Neutrophil (primary cell): ENCODE measurements at regions not wholly inside any gene's neighbourhood (a gene's known extent, or its start where the extent isn't known, plus 50 kb on each side); places are given as distances from the start of the nearest gene placed in this dataset.
"Not testable (repeated sequence)": the region's sequence is repeated elsewhere in the genome, so short reads cannot be mapped to it uniquely, and the experiment has no call there.

ENCODE experiments used
- H3K27ac ChIP-seq: fragments of 200-600 bp; sonication (generic); 2 replicates; pipeline ENCODE4 v1.5.1; 2016; ENCODE audit warnings: mild to moderate bottlenecking, moderate library complexity
- H3K27me3 ChIP-seq: fragments of 200-600 bp; sonication (generic); 2 replicates; pipeline ENCODE4 v1.6.0; 2016; ENCODE audit warnings: mild to moderate bottlenecking
- H3K36me3 ChIP-seq: fragments of 200-600 bp; sonication (generic); 2 replicates; pipeline ENCODE4 v1.5.1; 2017
- H3K4me1 ChIP-seq, 2 experiments: fragments of 200-600 bp in 1 of 2; sonication (generic) in 1 of 2; 1 replicate in 1 of 2; 2 replicates in 1 of 2; pipeline versions ENCODE4 v1.5.1 to v1.6.1; 2013 to 2016; ENCODE audit warnings: low read depth in 1 of 2, low read length in 1 of 2, mild to moderate bottlenecking in 1 of 2, moderate library complexity in 1 of 2; ENCODE audit not compliant: control insufficient read depth in 1 of 2, insufficient read depth in 1 of 2
- H3K4me3 ChIP-seq, 2 experiments: fragments of 200-600 bp in 1 of 2; sonication (generic) in 1 of 2; 1 replicate in 1 of 2; 2 replicates in 1 of 2; pipeline ENCODE4 v1.5.1; 2013 to 2016; ENCODE audit warnings: low read depth in 1 of 2, low read length in 1 of 2, mild to moderate bottlenecking in 1 of 2, moderate library complexity in 1 of 2
- H3K9me3 ChIP-seq: fragments of 200-600 bp; sonication (generic); 2 replicates; pipeline ENCODE4 v1.5.1; 2016
- TF ChIP-seq, protein P1 (sequence below): fragments of 200-600 bp; sonication (generic); IDR thresholded peaks from 2 replicates; pipeline ENCODE4 v1.5.1; 2016; ENCODE audit warnings: antibody characterized with exemption

DNA sequence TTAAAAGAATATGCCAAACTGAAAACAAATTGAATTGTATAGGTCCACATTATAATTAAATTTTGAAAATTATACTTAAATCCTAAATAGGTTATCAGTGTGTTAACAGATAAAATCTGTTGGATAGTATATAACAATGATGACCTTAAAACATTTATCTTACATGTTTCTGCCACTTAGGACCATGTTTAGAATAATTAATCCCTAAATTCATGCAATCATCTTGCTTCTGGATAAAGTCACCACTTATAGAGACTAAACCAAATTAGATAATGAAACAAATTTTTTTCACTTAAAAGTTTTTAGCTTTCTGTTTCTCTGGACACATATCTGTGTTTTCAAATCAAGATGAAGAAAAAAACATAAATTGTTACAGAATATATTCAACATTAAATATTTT is 511.7 kb upstream of the MIR17HG start:
- Histone ChIP-seq H3K4me3 (no peak overlapping the region), H3K9me3 (no peaks in the 10 kb centered on the region), H3K4me1 (no peaks in the 10 kb centered on the region), H3K27me3 (no peaks in the 10 kb centered on the region), H3K36me3 (no peaks in the 10 kb centered on the region), H3K27ac (no peak overlapping the region)
- TF ChIP-seq, protein P1, sequence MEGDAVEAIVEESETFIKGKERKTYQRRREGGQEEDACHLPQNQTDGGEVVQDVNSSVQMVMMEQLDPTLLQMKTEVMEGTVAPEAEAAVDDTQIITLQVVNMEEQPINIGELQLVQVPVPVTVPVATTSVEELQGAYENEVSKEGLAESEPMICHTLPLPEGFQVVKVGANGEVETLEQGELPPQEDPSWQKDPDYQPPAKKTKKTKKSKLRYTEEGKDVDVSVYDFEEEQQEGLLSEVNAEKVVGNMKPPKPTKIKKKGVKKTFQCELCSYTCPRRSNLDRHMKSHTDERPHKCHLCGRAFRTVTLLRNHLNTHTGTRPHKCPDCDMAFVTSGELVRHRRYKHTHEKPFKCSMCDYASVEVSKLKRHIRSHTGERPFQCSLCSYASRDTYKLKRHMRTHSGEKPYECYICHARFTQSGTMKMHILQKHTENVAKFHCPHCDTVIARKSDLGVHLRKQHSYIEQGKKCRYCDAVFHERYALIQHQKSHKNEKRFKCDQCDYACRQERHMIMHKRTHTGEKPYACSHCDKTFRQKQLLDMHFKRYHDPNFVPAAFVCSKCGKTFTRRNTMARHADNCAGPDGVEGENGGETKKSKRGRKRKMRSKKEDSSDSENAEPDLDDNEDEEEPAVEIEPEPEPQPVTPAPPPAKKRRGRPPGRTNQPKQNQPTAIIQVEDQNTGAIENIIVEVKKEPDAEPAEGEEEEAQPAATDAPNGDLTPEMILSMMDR = no peak

DNA sequence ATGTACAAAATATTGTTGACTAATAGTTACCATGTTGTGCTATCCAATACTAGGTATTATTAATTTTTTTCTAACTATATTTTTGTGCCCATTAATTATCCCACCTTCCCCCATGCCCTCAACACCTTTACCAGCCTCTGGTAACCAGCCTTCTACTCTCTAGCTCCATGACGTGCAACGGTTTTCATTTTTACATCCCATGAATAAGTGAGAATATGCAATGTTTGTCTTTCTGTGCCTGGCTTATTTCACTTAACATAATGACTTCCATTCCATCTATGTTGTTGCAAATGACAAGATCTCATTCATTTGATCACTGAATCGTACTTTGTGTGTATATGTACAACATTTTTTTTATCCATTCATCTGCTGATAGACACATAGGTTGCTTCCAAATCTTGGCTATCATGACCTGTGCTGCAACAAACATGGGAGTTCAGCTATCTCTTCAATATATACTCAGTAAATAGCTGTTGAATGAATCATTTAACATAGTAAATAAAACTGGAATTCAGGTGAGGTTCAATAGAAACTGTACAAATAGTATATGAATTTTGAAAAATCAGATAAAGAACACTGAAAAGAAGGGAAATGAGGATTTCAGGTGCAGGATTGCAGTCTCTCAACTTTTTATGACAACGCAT is 509.0 kb upstream of the MIR17HG start:
- Histone ChIP-seq H3K4me3 (no peak overlapping the region), H3K27ac (no peak overlapping the region), H3K4me1 (no peaks in the 10 kb centered on the region), H3K9me3 (no peaks in the 10 kb centered on the region), H3K27me3 (no peaks in the 10 kb centered on the region), H3K36me3 (no peaks in the 10 kb centered on the region)
- TF ChIP-seq, protein P1 = no peak

DNA sequence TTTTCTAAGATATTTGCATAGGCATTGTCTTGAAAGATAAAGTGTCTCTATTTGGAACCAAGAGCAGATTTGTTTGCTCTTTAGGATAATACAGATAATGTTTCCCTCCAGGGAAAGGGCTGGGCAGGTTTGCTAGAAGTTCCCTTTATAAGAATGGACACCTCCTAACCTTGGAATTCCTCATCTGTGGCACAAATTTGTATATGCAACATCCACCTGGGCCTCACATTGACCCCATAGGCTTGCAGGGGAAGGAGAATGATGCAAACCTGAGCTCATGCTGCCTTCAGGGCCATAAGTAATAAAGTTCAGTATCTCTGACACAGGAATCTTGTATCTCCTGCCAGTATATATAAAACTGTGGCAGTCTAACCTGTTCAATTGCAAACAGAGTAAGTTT is 508.4 kb upstream of the MIR17HG start:
- Histone ChIP-seq H3K4me3 (no peak overlapping the region), H3K27me3 (no peaks in the 10 kb centered on the region), H3K9me3 (no peaks in the 10 kb centered on the region), H3K27ac (no peak overlapping the region), H3K36me3 (no peaks in the 10 kb centered on the region), H3K4me1 (no peaks in the 10 kb centered on the region)
- TF ChIP-seq, protein P1 = no peak

DNA sequence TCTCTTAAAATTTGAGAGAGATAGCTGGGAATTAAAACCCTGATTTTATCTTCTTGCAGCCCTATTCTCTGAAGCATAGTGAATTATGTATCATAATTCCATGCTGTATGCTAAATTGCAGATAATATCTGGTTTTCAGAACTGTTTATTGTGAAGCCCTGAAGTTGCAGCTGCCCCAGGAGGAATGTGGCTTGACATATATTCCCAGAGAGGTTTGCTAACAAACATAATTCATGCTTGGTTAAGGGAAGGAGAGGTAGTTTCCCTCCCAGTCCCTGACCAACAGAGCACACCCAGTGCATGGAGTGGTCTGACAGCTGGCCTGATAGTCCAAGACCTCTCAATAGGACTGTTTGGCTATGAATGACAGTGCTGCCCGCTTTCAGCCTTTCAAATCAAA is 500.6 kb upstream of the MIR17HG start:
- no peak overlapping the region for H3K4me3 ChIP-seq
- H3K9me3 ChIP-seq = no peaks in the 10 kb centered on the region
- H3K36me3 ChIP-seq = no peaks in the 10 kb centered on the region
- H3K4me1 ChIP-seq = no peaks in the 10 kb centered on the region
- no peak overlapping the region for H3K27ac ChIP-seq
- TF ChIP-seq, protein P1 = no peak
- no peaks in the 10 kb centered on the region for H3K27me3 ChIP-seq

DNA sequence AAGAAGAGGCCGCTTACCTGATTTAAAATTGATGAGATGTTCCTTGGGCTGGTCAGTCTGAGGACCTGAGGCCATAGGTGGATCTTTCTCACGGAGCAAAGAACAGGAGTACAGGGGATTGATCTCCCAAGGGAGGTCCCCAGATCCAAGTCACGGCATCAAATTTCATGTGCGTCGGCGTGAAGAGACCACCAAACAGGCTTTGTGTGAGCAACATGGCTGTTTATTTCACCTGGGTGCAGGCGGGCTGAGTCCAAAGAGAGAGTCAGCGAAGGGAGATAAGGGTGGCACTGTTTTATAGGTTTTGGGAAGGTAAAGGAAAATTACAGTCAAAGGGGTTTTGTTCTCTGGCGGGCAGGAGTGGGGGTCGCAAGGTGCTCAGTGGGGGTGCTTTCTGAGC is 493.8 kb upstream of the MIR17HG start:
- H3K27ac ChIP-seq, H3K27me3 ChIP-seq, H3K4me1 ChIP-seq, H3K9me3 ChIP-seq, H3K36me3 ChIP-seq, H3K4me3 ChIP-seq: not testable (repeated sequence)

DNA sequence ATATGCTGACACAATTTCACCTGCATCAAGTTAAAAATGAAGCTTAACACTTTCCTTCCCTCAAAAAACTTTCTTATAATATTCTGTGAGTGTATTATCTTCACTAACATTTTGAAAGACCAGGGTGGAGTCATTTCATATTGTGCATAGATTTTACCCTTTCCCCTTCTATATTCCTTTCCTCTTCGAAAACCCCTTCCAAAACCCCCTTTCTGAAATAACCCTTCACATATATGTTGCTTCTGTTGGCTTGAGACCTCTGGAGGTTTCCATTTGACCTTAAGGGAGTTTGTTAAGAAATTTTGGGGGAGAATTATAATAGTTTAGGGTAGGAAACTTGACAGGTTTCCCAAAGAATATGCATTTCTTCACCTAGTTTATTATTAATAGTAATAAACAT is 489.6 kb upstream of the MIR17HG start:
- no peaks in the 10 kb centered on the region for H3K36me3 ChIP-seq
- H3K9me3 ChIP-seq = no peaks in the 10 kb centered on the region
- no peak overlapping the region for H3K27ac ChIP-seq
- no peaks in the 10 kb centered on the region for H3K4me1 ChIP-seq
- H3K27me3 ChIP-seq = no peaks in the 10 kb centered on the region
- TF ChIP-seq, protein P1 = no peak
- H3K4me3 ChIP-seq = no peak overlapping the region
